Transverse colon (tissue), 3 donors: ENCODE measurements at regions not wholly inside any gene's neighbourhood (a gene's known extent, or its start where the extent isn't known, plus 50 kb on each side); places are given as distances from the start of the nearest gene placed in this dataset.

Experiments
- CTCF ChIP-seq, 5 experiments: fragments of 200-600 bp in 3 of 5; fragments of 450-650 bp in 2 of 5; sonication (generic) in 3 of 5; IDR thresholded peaks; 1 replicate in 2 of 5; 2 replicates in 3 of 5; pipeline ENCODE4 v1.5.1; 2016 to 2017; ENCODE audit warnings: antibody characterized with exemption in 5 of 5, inconsistent platforms in 3 of 5, mild to moderate bottlenecking in 2 of 5, moderate library complexity in 1 of 5
- POLR2A ChIP-seq: fragments of 450-650 bp; IDR thresholded peaks from one replicate; pipeline ENCODE4 v1.6.1; 2016; ENCODE audit warnings: antibody characterized with exemption, mild to moderate bottlenecking, moderate library complexity

GRCh38 chr17:54102246-54102645, 279.5 kb downstream of the KIF2B start:
- TF ChIP-seq POLR2A = no peak
- no peak for TF ChIP-seq CTCF (IDR thresholded peaks at IDR 0.05)
